ENCODE measurements at regions not wholly inside any gene's neighbourhood (a gene's known extent, or its start where the extent isn't known, plus 50 kb on each side); places are given as distances from the start of the nearest gene placed in this dataset.
A peak's percentile ranks its signal among the peaks of the same experiment; 100 is the strongest.

DNA sequence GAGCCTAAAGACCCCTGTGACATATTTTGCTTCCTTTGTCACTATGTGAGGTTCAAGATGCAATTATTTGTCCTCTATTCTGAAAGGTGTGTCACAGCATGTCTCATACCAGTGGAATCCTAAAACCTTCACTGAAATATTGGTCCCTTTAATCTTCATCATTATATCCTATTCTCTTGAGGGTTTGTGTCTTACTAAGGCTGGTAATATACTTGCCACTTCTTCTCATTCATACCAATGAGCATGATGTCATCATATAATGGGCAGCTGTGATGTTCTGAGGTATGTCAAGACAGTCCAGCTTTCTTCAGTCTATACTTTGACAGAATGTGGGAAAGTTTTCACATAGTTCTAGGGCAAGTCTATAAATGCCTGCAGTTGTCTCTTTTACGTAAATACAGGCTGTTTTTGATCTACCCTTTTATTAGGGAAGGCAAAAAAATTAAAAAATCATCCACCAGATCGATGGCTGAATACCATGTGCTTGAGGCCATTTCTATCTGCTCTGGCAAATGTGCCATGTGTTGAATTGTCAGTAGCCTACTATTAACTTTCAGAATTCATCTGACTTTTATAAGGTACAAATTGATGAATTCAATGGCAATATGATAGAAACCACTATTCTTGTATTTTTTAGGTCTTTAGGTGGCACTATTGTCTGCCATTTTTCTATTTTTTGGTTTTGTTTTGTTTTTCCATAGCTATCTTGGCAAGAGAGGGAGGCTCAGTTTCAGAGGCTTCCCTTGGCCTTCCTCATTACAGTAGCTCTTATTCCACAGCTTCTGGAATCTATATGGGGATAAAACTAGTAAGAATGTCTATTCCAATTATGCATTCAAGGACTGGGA, 209.0 kb downstream of the PPARGC1A start:
- H3K4me1 ChIP-seq = no peaks in the 10 kb centered on the region
- H3K27ac ChIP-seq = no peak overlapping the region
- H3K9me3 ChIP-seq = no peaks in the 10 kb centered on the region
- 71 to 80% methylated on average over 2 of the region's 2 CpGs for WGBS, 2 donors
- H3K27me3 ChIP-seq = no peaks in the 10 kb centered on the region
- ATAC-seq (ENCODE audit: low FRiP score in 2 of 2) = no peak
- H3K36me3 ChIP-seq = no peaks in the 10 kb centered on the region
- H3K4me3 ChIP-seq = no peak overlapping the region
- no peak for DNase-seq
- TF ChIP-seq POLR2A (IDR thresholded peaks at IDR 0.05) = no peak
- TF ChIP-seq, protein P1, sequence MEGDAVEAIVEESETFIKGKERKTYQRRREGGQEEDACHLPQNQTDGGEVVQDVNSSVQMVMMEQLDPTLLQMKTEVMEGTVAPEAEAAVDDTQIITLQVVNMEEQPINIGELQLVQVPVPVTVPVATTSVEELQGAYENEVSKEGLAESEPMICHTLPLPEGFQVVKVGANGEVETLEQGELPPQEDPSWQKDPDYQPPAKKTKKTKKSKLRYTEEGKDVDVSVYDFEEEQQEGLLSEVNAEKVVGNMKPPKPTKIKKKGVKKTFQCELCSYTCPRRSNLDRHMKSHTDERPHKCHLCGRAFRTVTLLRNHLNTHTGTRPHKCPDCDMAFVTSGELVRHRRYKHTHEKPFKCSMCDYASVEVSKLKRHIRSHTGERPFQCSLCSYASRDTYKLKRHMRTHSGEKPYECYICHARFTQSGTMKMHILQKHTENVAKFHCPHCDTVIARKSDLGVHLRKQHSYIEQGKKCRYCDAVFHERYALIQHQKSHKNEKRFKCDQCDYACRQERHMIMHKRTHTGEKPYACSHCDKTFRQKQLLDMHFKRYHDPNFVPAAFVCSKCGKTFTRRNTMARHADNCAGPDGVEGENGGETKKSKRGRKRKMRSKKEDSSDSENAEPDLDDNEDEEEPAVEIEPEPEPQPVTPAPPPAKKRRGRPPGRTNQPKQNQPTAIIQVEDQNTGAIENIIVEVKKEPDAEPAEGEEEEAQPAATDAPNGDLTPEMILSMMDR (IDR thresholded peaks at IDR 0.05) = peak in 1 of 6 experiments; percentile 18
- no peak for TF ChIP-seq EP300 (IDR thresholded peaks at IDR 0.05)
- TF ChIP-seq POLR2AphosphoS5 (IDR thresholded peaks at IDR 0.05) = no peak

DNA sequence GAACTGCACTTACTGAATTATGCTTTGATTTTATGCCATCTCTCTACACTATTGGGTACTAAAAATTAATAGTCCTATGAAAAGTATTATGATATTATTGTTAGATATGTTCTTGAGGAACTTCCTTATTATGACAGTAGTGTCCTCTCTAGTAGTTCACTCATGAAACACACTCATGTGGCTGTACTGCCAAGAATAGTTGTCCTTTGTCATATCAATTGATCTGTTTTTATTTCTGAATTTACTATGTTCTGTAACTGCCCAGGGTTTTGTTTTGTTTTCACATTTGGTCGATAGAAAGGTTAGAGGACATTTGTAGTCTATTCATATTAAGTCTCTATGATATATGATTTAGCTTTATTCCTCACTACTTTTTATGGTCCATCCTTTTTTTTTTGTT, 215.2 kb downstream of the PPARGC1A start:
- no peak for TF ChIP-seq EP300 (IDR thresholded peaks at IDR 0.05)
- no peak for TF ChIP-seq POLR2A (IDR thresholded peaks at IDR 0.05)
- TF ChIP-seq, protein P1 (IDR thresholded peaks at IDR 0.05) = no peak
- TF ChIP-seq POLR2AphosphoS5 (IDR thresholded peaks at IDR 0.05) = no peak
- Histone ChIP-seq H3K4me3 (no peak overlapping the region), H3K4me1 (no peaks in the 10 kb centered on the region), H3K27ac (no peak overlapping the region), H3K9me3 (no peaks in the 10 kb centered on the region), H3K36me3 (no peaks in the 10 kb centered on the region), H3K27me3 (no peaks in the 10 kb centered on the region)
- ATAC-seq (ENCODE audit: low FRiP score in 2 of 2) (no peak), DNase-seq (no peak)
- 80% methylated on average over 1 of the region's 1 CpG for WGBS, 2 donors

DNA sequence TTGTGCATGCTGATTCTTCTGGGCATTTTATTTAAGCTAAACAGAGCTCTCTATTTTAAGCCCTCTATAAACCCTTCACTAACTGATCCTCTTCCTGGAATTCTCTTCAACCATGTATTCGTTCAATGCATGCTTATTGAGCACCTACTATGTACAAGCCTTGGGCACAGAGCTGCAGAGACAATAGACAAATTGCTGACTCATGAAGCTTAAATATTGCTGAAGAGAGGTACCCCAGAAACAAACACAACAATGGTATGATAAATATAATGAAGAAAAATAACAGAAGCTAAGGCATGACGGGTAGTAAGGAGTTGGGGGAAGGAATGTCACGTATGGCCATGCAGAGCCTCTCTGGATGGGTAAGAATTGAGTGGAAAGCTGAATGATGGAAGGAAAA, 222.2 kb downstream of the PPARGC1A start:
- no peaks in the 10 kb centered on the region for H3K9me3 ChIP-seq
- no peak for DNase-seq
- no peak for ATAC-seq (ENCODE audit: low FRiP score in 2 of 2)
- no peak for TF ChIP-seq POLR2AphosphoS5 (IDR thresholded peaks at IDR 0.05)
- no peak for TF ChIP-seq EP300 (IDR thresholded peaks at IDR 0.05)
- TF ChIP-seq POLR2A (IDR thresholded peaks at IDR 0.05) = no peak
- TF ChIP-seq, protein P1 (IDR thresholded peaks at IDR 0.05) = no peak
- no peaks in the 10 kb centered on the region for H3K36me3 ChIP-seq
- H3K27ac ChIP-seq = no peak overlapping the region
- H3K4me1 ChIP-seq = no peaks in the 10 kb centered on the region
- no peak overlapping the region for H3K4me3 ChIP-seq
- 78 to 83% methylated on average over 3 of the region's 3 CpGs for WGBS, 2 donors
- H3K27me3 ChIP-seq = no peaks in the 10 kb centered on the region

DNA sequence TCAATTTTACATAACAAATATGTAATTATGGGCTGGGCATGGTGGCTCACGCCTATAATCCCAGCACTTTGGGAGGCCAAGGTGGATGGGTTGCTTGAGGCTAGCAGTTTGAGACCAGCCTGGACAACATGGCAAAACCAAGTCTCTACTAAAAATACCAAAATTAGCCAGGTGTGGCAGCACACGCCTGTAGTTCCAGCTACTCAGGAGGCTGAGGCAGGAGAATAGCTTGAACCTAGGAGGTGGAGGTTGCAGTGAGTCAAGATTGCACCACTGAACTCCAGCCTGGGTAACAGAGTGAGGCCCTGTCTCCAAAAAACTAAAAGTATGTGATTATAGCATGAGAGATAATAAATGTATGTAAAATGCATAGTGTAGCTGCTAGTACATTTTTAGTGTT, 229.0 kb downstream of the PPARGC1A start:
- no peak for ATAC-seq (ENCODE audit: low FRiP score in 2 of 2)
- Histone ChIP-seq H3K9me3 (peaks cover 0 to under 1% (median 0%) of the 10 kb centered on the region in 4 donors), H3K4me1 (no peaks in the 10 kb centered on the region), H3K27me3 (no peaks in the 10 kb centered on the region), H3K27ac (no peak overlapping the region), H3K36me3 (no peaks in the 10 kb centered on the region), H3K4me3 (no peak overlapping the region)
- TF ChIP-seq POLR2AphosphoS5 (IDR thresholded peaks at IDR 0.05) (no peak), POLR2A (IDR thresholded peaks at IDR 0.05) (no peak), EP300 (IDR thresholded peaks at IDR 0.05) (no peak)
- TF ChIP-seq, protein P1 (IDR thresholded peaks at IDR 0.05) = no peak
- DNase-seq = no peak
- WGBS, 2 donors = 89 to 95% methylated on average over 2 of the region's 2 CpGs

DNA sequence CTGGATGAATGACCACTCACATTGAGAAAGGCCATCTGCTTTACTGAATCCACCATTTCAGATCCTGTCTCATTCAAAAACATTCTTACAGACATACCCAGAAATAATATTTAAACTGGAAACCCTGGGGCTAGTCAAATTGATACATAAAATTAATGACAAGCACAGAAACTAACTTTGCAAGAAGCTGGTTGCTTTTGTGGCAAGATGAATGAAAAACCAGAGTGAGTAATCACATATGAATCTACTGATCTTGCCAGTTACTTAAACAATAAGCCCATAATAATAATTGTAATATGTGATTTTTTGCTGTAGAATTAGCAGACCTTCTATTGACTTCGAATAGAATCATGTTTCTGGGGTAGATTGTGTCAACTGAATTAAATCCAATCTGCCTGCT, 235.1 kb downstream of the PPARGC1A start:
- Histone ChIP-seq H3K36me3 (no peaks in the 10 kb centered on the region), H3K9me3 (peaks cover 0 to 3% (median 0%) of the 10 kb centered on the region in 4 donors), H3K4me3 (no peak overlapping the region), H3K27me3 (no peaks in the 10 kb centered on the region), H3K4me1 (no peaks in the 10 kb centered on the region), H3K27ac (no peak overlapping the region)
- WGBS, 2 donors = 59 to 60% methylated on average over 1 of the region's 1 CpG
- no peak for DNase-seq
- TF ChIP-seq POLR2A (IDR thresholded peaks at IDR 0.05) (no peak), POLR2AphosphoS5 (IDR thresholded peaks at IDR 0.05) (no peak), EP300 (IDR thresholded peaks at IDR 0.05) (no peak)
- TF ChIP-seq, protein P1 (IDR thresholded peaks at IDR 0.05) = no peak
- no peak for ATAC-seq (ENCODE audit: low FRiP score in 2 of 2)
